ENCODE measurements at regions not wholly inside any gene's neighbourhood (a gene's known extent, or its start where the extent isn't known, plus 50 kb on each side); places are given as distances from the start of the nearest gene placed in this dataset.
A peak's percentile ranks its signal among the peaks of the same experiment; 100 is the strongest.
"Not testable (repeated sequence)": the region's sequence is repeated elsewhere in the genome, so short reads cannot be mapped to it uniquely, and the experiment has no call there.

DNA sequence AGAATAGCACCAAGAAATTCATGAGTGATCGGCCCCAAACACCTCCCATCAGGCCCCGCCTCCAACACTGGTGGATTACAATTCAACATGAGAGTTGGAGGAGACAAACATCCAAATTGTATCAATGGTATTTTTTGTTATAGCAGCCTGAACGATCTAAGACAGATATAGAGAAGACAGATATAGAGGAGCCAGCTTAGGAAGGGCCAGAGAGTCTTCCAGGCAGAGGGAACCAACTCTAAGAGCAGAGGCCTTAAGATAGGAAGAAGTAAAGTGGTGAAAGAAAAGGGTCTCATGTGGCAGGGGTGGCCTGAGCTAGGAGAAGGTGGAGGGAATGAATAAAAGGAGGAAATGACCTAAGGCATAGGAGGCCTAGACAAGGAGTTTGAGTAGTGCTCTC is 158.8 kb upstream of the TBL1XR1 start:
- DNase-seq (ENCODE audit: low read depth in 2 of 3, low spot score in 2 of 3), result no peak

- DNase-seq (ENCODE audit: low read depth in 2 of 3, low spot score in 2 of 3), result no peak
Measured at GRCh38 chr3:177356952-177357351, 159.7 kb upstream of the TBL1XR1 start.

DNA sequence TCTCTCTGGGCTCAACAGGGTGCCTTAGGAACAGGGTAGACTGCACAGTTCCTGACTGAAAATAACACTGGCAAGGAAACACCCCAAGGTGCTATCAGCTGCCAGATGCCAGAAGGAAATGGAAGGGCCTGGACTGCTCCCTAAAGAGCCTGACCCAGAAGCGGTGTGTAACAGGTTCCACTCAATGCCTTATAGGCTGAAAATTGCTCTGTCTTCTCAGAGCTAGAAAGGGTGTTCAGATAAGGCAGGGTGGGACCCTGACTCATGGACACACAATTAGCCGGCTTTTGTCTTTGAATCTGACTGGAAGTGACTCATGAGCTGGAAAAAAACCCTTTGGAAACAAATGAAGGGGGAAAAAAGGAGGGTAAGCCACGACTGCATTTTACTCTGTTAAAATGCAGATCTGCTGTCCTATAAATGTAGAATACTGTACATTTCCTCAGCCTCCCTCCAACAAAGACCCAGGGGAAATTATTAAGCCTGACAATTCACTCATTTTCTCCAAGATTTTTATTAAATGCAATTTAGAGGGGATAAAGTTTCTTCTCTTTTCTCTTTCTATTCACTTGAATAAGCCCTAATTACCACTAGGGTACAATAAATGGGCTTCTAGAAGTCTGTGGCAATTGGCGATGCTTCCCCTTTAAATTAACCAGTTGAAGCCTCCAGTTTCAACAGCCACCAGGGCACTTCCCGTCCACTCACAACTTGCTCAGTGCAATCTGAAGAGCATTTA is 160.2 kb upstream of the TBL1XR1 start:
- DNase-seq (ENCODE audit: low read depth in 2 of 3, low spot score in 2 of 3), result no peak

DNA sequence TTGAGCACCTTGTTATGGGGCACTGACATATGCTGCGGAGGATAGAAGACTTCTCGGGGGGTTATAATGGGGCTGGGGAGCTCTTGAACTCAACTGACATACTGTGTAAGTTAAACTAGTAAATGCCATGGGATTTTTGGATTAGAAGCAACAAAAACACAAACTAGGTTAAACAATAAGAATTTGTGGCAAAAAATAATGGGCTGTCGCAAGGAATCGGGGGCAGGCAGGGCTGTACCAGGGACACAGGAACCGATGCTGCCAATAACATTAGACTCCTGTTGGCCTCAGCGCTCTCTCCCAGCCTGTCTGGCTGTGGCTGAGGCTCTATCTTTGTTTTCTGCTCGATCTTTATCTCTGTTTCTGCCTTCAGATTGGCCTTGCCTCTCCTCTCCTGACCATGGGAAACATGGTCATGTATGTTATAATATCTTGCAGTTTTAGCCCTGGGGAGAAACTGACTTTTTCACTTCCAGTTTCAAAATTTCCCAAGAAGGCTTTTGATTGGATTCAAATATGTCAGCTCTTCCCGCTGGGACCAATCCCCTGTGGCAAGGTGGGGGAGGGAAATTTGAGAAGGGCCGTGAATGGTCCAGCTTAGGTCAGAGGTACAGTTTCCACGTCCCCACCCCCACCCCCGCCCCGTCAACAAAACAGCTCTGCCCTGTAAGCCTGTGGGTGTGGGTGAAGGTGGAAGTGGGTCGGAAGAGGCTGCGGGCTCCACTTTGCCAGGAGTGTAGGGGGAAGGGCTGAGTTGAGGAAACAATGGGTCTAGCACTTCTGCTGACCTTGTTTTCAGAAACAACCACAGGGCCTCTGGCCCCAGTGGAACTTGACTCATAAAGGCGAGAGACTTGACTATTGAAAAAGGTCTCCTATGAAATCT is 161.1 kb upstream of the TBL1XR1 start:
- peak in 2 of 3 experiments; percentile 36 to 60 for DNase-seq (ENCODE audit: low read depth in 2 of 3, low spot score in 2 of 3)

- DNase-seq (ENCODE audit: low read depth in 2 of 3, low spot score in 2 of 3), result peak in 2 of 3 experiments; percentile 46 to 47
Measured at GRCh38 chr3:177358977-177359592, 161.8 kb upstream of the TBL1XR1 start.

- DNase-seq (ENCODE audit: low read depth in 2 of 3, low spot score in 2 of 3), result peak; percentile 86 to 92 (median 91)
Measured at GRCh38 chr3:177359593-177360357, 162.5 kb upstream of the TBL1XR1 start.

DNA sequence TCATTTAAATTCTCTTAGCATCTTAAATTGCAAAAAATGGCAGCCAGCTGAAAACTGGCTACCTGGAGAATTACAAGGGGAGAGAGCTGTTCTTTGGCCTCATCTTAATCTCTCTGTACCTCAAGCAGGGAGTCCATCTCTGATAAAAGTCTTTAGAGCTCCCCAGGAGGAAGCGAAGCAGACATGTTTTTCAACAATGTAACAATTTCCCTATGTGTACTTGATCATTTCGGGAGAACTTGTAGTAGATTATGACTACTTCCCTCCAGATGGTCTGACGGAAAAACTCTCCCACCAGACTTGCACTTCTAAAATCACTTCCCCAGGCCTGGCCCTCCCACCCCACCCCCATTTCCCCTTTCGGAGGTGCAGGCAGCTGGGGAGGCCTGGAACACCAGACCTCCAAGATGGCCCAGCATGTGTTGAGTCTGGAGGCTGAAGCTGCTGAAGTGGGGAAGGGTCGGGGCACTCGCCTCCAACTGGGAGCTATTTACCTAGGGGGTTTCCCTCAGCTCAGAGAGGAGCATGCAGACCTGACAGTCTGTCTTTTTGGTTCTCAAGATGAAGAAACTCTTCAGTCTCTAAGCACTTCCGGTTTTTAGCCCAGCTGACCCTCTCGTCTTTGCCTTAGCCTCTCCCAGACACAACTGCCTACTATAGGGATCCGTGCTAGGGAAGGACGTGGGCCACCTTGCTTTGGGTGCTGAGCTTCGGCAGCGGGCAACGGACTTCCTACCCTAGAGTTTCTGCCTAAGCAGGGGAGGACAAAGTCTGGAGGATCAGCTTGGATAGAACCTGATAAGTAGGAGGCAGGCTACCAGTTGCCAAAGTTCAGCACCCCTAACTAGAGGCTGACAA is 164.0 kb upstream of the TBL1XR1 start:
- no peak for DNase-seq (ENCODE audit: low read depth in 2 of 3, low spot score in 2 of 3)

GRCh38 chr3:177362626-177363025 is 165.3 kb upstream of the TBL1XR1 start:
- DNase-seq (ENCODE audit: low read depth in 2 of 3, low spot score in 2 of 3), result no peak

DNA sequence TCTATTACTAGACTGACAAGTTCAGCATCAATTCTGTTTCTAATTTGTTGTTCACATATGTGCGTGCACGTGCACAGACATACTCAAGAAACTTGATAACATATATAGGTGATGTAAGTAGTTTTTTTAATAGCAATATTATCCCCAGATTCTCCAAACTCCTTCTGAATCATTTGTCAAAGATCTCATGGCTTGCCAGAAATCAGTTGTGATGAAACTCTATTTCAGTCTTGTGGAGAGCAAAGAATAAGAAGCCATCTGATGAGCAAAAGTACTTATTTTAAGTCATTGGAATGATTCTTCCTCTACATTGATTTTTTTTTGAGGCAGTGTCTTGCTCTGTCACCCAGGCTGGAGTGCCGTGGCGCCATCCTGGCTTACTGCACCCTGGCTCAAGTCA is 167.0 kb upstream of the TBL1XR1 start:
- no peak for DNase-seq (ENCODE audit: low read depth in 2 of 3, low spot score in 2 of 3)

DNA sequence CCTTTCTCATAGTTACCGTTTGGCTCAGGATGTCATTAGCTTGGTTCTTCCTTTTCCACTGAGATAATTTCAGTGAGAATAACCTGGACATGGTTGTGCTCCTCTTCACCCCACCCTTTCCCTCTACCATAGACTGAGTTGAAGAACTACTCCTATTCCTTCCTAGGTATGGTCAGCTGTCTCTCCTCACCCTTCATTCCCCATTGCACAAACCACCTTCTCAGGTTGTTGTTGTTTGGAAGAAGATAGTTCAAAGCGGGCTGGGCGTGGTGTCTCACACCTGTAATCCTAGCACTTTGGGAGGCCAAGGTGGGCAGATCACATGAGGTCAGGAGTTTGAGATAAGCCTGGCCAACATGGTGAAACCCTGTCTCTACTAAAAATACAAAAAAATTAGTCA is 168.0 kb upstream of the TBL1XR1 start:
- not testable (repeated sequence) for DNase-seq (ENCODE audit: low read depth in 2 of 3, low spot score in 2 of 3)

DNA sequence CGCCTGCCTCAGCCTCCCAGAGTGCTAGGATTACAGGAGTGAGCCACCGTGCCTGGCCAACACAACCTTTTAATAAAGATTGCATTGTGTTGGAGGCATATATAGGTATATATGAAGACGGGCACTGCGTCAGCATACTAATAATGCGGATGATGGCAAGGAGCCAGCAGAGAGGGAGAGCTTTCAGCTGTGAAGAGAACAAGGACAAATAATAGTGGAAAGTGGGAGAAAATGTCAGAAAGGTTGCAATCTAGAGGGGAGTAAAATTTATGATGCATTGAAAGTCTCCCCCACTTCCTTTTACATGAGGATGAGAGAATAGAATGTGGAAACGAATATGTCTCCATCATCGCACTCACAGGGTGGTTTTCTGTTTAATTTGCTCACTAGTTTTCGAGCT is 170.5 kb upstream of the TBL1XR1 start:
- no peak for DNase-seq (ENCODE audit: low read depth in 2 of 3, low spot score in 2 of 3)

GRCh38 chr3:177370246-177370822 is 173.1 kb upstream of the TBL1XR1 start:
- no peak for DNase-seq (ENCODE audit: low read depth in 2 of 3, low spot score in 2 of 3)

DNA sequence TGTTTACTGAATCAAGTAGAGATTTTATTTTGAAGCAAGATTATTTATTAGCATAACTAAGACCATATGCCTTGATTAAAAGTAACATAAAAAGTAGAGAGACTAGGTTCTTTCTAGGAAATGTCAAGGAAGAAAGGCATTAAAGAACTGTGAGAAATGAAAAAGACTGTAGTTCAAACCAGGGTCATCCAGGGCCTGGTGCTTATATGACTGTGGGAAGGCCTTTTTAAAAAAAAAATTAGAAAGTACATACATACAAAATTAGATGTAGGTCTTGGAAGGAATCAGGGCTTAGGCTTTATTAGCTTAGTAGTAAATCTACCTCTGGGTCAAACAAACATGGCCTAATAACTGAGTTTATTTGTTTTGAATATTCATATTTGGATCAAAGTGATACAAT is 173.9 kb upstream of the TBL1XR1 start:
- no peak for DNase-seq (ENCODE audit: low read depth in 2 of 3, low spot score in 2 of 3)

GRCh38 chr3:177371888-177372287 is 174.6 kb upstream of the TBL1XR1 start:
- no peak for DNase-seq (ENCODE audit: low read depth in 2 of 3, low spot score in 2 of 3)

GRCh38 chr3:177374323-177374722 is 177.0 kb upstream of the TBL1XR1 start:
- no peak for DNase-seq (ENCODE audit: low read depth in 2 of 3, low spot score in 2 of 3)

DNA sequence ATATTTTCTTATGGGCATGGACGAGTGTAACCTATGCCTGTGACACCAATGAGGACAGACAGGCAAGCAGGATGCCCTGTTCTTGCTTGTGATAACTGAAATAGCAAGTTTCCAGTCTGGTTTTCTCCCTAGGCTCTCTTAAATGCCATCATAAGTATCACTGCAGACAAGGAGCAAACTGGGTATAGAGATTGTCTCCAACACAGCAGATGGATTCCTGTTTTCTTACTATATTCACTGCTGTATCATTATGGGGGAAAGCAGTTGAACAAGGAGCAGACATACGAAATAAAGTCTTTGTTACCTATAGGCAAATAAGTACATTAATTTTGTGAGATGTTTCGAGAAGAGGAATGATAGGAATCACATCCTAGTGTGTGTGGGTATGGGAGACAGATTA is 178.0 kb upstream of the TBL1XR1 start:
- no peak for DNase-seq (ENCODE audit: low read depth in 2 of 3, low spot score in 2 of 3)

GRCh38 chr3:177377166-177377565 is 179.9 kb upstream of the TBL1XR1 start:
- DNase-seq (ENCODE audit: low read depth in 2 of 3, low spot score in 2 of 3), result no peak

- DNase-seq (ENCODE audit: low read depth in 2 of 3, low spot score in 2 of 3), result no peak
Measured at GRCh38 chr3:177378168-177378567, 180.9 kb upstream of the TBL1XR1 start.

GRCh38 chr3:177379045-177379444 is 181.8 kb upstream of the TBL1XR1 start:
- no peak for DNase-seq (ENCODE audit: low read depth in 2 of 3, low spot score in 2 of 3)

DNA sequence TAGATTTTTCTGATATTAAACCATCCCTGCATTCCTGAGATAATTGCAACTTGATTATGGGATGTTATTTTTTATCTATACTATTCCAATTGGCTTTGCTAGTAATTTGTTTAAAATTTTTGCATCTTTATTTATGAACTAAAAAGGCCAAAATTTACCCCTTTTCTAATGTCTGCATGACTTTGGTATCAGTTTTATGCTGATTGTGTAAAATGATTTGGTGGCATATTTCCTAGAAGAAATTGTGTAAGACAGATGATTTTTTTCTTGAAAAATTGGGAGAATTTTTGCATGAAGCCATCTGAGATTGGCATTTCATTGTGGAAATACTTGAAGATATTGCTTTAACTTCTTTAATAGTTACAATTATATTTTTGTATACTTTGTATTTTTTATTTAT is 183.8 kb upstream of the TBL1XR1 start:
- DNase-seq (ENCODE audit: low read depth in 2 of 3, low spot score in 2 of 3), result no peak

Measured in activated CD8-positive, alpha-beta memory T cell treated with anti-CD3 and anti-CD28 coated beads for 48 hours (primary cell).